ENCODE measurements at regions not wholly inside any gene's neighbourhood (a gene's known extent, or its start where the extent isn't known, plus 50 kb on each side); places are given as distances from the start of the nearest gene placed in this dataset.

- no peak overlapping the region for H3K27ac ChIP-seq
- no peak for TF ChIP-seq ZFX (IDR thresholded peaks at IDR 0.05)
- TF ChIP-seq, protein P1, sequence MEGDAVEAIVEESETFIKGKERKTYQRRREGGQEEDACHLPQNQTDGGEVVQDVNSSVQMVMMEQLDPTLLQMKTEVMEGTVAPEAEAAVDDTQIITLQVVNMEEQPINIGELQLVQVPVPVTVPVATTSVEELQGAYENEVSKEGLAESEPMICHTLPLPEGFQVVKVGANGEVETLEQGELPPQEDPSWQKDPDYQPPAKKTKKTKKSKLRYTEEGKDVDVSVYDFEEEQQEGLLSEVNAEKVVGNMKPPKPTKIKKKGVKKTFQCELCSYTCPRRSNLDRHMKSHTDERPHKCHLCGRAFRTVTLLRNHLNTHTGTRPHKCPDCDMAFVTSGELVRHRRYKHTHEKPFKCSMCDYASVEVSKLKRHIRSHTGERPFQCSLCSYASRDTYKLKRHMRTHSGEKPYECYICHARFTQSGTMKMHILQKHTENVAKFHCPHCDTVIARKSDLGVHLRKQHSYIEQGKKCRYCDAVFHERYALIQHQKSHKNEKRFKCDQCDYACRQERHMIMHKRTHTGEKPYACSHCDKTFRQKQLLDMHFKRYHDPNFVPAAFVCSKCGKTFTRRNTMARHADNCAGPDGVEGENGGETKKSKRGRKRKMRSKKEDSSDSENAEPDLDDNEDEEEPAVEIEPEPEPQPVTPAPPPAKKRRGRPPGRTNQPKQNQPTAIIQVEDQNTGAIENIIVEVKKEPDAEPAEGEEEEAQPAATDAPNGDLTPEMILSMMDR (conservative IDR thresholded peaks at IDR 0.05) = no peak
These were observed 51.5 kb upstream of the ZBED5 start for GRCh38 chr11:10909141-10909883.

GRCh38 chr11:10908215-10908951, 50.5 kb upstream of the ZBED5 start:
- H3K27ac ChIP-seq = no peak overlapping the region
- TF ChIP-seq, protein P1 (conservative IDR thresholded peaks at IDR 0.05) = no peak
- no peak for TF ChIP-seq ZFX (IDR thresholded peaks at IDR 0.05)
